Right lobe of liver (tissue), 4 donors: ENCODE measurements at regions not wholly inside any gene's neighbourhood (a gene's known extent, or its start where the extent isn't known, plus 50 kb on each side); places are given as distances from the start of the nearest gene placed in this dataset.

Experiments
- CTCF ChIP-seq, 4 donors: fragments of 200-600 bp in 3 of 4; fragments of 450-650 bp in 1 of 4; IDR thresholded peaks; one replicate each; pipeline versions ENCODE4 v1.5.1 to v1.8.0; 2016 to 2022; ENCODE audit warnings: antibody characterized with exemption in 4 of 4, mild to moderate bottlenecking in 2 of 4
- POLR2A ChIP-seq: fragments of 450-650 bp; IDR thresholded peaks from one replicate; pipeline ENCODE4 v1.6.1; 2017; ENCODE audit warnings: antibody characterized with exemption, mild to moderate bottlenecking
- donor health status: DM: no; HTN: no; CAD: no.
- donor health status: DM: no; HTN: no; CAD: no.
- donor health status: DM: no; HTN: yes; CAD: no.

DNA sequence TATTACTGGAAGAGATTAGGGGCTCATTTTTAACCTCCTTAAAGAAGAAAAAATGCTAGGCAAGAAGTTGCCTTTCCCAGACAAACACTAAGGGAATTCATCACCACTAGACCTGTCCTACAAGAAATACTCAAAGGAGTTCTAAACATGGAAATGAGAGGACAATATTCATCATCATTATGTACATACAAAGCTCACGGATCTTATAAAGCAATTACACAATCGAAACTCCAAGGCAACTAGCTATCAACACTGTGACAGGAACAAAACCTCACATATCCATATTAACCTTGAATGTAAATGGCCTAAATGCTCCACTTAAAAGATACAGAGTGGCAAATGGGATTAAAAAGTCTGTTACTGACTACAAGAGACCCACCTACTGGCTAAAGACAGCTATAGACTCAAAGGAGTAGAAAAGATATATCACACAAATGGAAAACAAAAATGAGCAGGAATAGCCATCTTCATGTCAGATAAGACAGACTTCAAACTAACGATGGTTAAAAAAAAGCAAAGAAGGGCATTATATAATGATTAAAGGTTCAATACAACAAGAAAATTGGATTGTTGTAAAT is 246.6 kb downstream of the ADRA2A start:
- TF ChIP-seq CTCF (IDR thresholded peaks at IDR 0.05) (no peak), POLR2A (no peak)
